Stimulated activated CD4-positive, alpha-beta T cell treated with anti-CD3 and anti-CD28 coated beads, Interleukin-12 subunit alpha, Interleukin-12 subunit beta, amount 100 ng/mL, for 4 hours (primary cell): ENCODE measurements at regions not wholly inside any gene's neighbourhood (a gene's known extent, or its start where the extent isn't known, plus 50 kb on each side); places are given as distances from the start of the nearest gene placed in this dataset.
A peak's percentile ranks its signal among the peaks of the same experiment; 100 is the strongest.
"Not testable (repeated sequence)": the region's sequence is repeated elsewhere in the genome, so short reads cannot be mapped to it uniquely, and the experiment has no call there.

Experiments used
- DNase-seq: peaks from one replicate; pipeline ENCODE4 v3.0.0-alpha.2; 2020

GRCh38 chr14:30322819-30323218, 236.1 kb upstream of the G2E3 start:
- no peak for DNase-seq

GRCh38 chr14:30330033-30330432, 228.9 kb upstream of the G2E3 start:
- no peak for DNase-seq

- no peak for DNase-seq
Observed at GRCh38 chr14:30330445-30330844, 228.5 kb upstream of the G2E3 start.

GRCh38 chr14:30331030-30331429, 227.9 kb upstream of the G2E3 start:
- no peak for DNase-seq

GRCh38 chr14:30332374-30332773, 226.6 kb upstream of the G2E3 start:
- DNase-seq, result no peak

GRCh38 chr14:30333934-30334333, 225.0 kb upstream of the G2E3 start:
- no peak for DNase-seq

GRCh38 chr14:30337456-30337855, 221.5 kb upstream of the G2E3 start:
- DNase-seq, result no peak

- DNase-seq, result no peak
Observed at GRCh38 chr14:30339311-30339901, 219.6 kb upstream of the G2E3 start.

- DNase-seq, result no peak
Observed at GRCh38 chr14:30340495-30340894, 218.5 kb upstream of the G2E3 start.

- no peak for DNase-seq
Observed at GRCh38 chr14:30345511-30345910, 213.4 kb upstream of the G2E3 start.

- no peak for DNase-seq
Observed at GRCh38 chr14:30348445-30348844, 210.5 kb upstream of the G2E3 start.

GRCh38 chr14:30349520-30349919, 209.4 kb upstream of the G2E3 start:
- DNase-seq, result no peak

GRCh38 chr14:30354439-30354838, 204.5 kb upstream of the G2E3 start:
- no peak for DNase-seq

- no peak for DNase-seq
Observed at GRCh38 chr14:30355431-30355913, 203.5 kb upstream of the G2E3 start.

- no peak for DNase-seq
Observed at GRCh38 chr14:30356438-30357202, 202.3 kb upstream of the G2E3 start.

GRCh38 chr14:30357791-30358190, 201.2 kb upstream of the G2E3 start:
- DNase-seq, result no peak

- no peak for DNase-seq
Observed at GRCh38 chr14:30362369-30363218, 196.4 kb upstream of the G2E3 start.

GRCh38 chr14:30363219-30363880, 195.6 kb upstream of the G2E3 start:
- not testable (repeated sequence) for DNase-seq

GRCh38 chr14:30369502-30370180, 189.3 kb upstream of the G2E3 start:
- DNase-seq, result no peak

GRCh38 chr14:30373053-30373452, 185.9 kb upstream of the G2E3 start:
- no peak for DNase-seq

- no peak for DNase-seq
Observed at GRCh38 chr14:30373526-30373925, 185.4 kb upstream of the G2E3 start.

- peak; percentile 57 for DNase-seq
Observed at GRCh38 chr14:30375296-30375892, 183.6 kb upstream of the G2E3 start.
